GM12873 (cell line): ENCODE measurements at regions not wholly inside any gene's neighbourhood (a gene's known extent, or its start where the extent isn't known, plus 50 kb on each side); places are given as distances from the start of the nearest gene placed in this dataset.

ENCODE experiments used
- CTCF ChIP-seq: IDR thresholded peaks from 2 replicates; pipeline ENCODE4 v1.5.1; 2012; ENCODE audit warnings: low read depth, mild to moderate bottlenecking, moderate library complexity, low read length, control low read depth; ENCODE audit not compliant: insufficient read depth; ENCODE audit errors: missing control alignments

- TF ChIP-seq CTCF, result no peak
Measured at GRCh38 chr4:65069177-65069576, 601.1 kb downstream of the EPHA5 start.

GRCh38 chr4:65066106-65066505, 604.2 kb downstream of the EPHA5 start:
- TF ChIP-seq CTCF, result no peak

GRCh38 chr4:65063601-65064000, 606.7 kb downstream of the EPHA5 start:
- TF ChIP-seq CTCF, result no peak

- no peak for TF ChIP-seq CTCF
Measured at GRCh38 chr4:65050786-65051185, 619.5 kb downstream of the EPHA5 start.

GRCh38 chr4:65046192-65047133, 623.8 kb downstream of the EPHA5 start:
- no peak for TF ChIP-seq CTCF

- TF ChIP-seq CTCF, result no peak
Measured at GRCh38 chr4:65033899-65034298, 624.6 kb upstream of the TECRL start.

GRCh38 chr4:65028592-65028991, 619.3 kb upstream of the TECRL start:
- no peak for TF ChIP-seq CTCF
